LNCAP (cell line): ENCODE measurements at regions not wholly inside any gene's neighbourhood (a gene's known extent, or its start where the extent isn't known, plus 50 kb on each side); places are given as distances from the start of the nearest gene placed in this dataset.

Source experiments
- CTCF ChIP-seq: fragments of 450-650 bp; IDR thresholded peaks from 2 replicates; pipeline ENCODE4 v1.5.1; 2017; ENCODE audit warnings: mild to moderate bottlenecking

GRCh38 chr20:62571669-62572344 lies 70.5 kb upstream of the SLCO4A1 start:
- TF ChIP-seq CTCF = 0 out of 2 replicates have a peak, but pooled peaks have one; percentile 13

- no peak for TF ChIP-seq CTCF
These were observed 69.3 kb upstream of the SLCO4A1 start for GRCh38 chr20:62572980-62573379.

- TF ChIP-seq CTCF = no peak
These were observed 68.5 kb upstream of the SLCO4A1 start for GRCh38 chr20:62573817-62574216.

- TF ChIP-seq CTCF = no peak
These were observed 67.9 kb upstream of the SLCO4A1 start for GRCh38 chr20:62574230-62574993.

GRCh38 chr20:62575976-62576722 lies 66.2 kb upstream of the SLCO4A1 start:
- no peak for TF ChIP-seq CTCF

- no peak for TF ChIP-seq CTCF
These were observed 65.4 kb upstream of the SLCO4A1 start for GRCh38 chr20:62576815-62577489.

- no peak for TF ChIP-seq CTCF
These were observed 64.8 kb upstream of the SLCO4A1 start for GRCh38 chr20:62577490-62577836.
